ENCODE measurements at regions not wholly inside any gene's neighbourhood (a gene's known extent, or its start where the extent isn't known, plus 50 kb on each side); places are given as distances from the start of the nearest gene placed in this dataset.
"Not testable (repeated sequence)": the region's sequence is repeated elsewhere in the genome, so short reads cannot be mapped to it uniquely, and the experiment has no call there.

- Mint-ChIP-seq H3K36me3 (peaks cover 0 to 8% of the 10 kb centered on the region in 2 donors), H3K27me3 (peaks cover 32 to 42% (median 41%) of the 10 kb centered on the region in 3 donors), H3K9me3 (peaks cover 3 to 24% (median 10%) of the 10 kb centered on the region in 7 donors), H3K4me3 (no peak overlapping the region), H3K4me1 (no peaks in the 10 kb centered on the region), H3K27ac (no peak overlapping the region)
- no peak for DNase-seq
- ATAC-seq (ENCODE audit: low read depth in 2 of 2) = no peak
Observed at GRCh38 chr9:90489066-90489465, 153.6 kb downstream of the DIRAS2 start.

GRCh38 chr9:90499761-90500160, 142.9 kb downstream of the DIRAS2 start:
- no peak for ATAC-seq (ENCODE audit: low read depth in 2 of 2)
- Mint-ChIP-seq H3K4me1 (no peaks in the 10 kb centered on the region), H3K27ac (no peak overlapping the region)

DNA sequence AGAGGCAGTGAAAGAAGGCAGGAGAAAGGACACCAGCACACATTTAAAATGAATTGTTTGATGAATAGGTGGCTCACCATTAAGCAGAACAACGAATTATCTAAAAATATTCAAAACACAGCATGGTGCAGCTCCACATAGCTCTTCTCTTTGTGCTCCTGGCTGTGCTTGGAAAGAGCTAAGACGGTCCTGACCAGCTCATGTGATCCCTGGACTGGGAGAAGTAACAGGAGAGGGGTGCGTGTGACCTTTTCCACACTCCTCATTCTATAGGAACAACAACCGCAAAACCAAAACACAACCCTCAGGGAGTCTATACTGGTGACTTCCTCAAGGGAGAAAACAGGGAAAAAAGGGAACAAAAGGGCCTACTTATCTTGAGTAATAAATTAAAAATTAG, 140.5 kb downstream of the DIRAS2 start:
- Mint-ChIP-seq H3K27ac (peak overlapping the region in 1 of 6 donors; percentile 43), H3K9me3 (peaks cover 0 to 3% (median 0%) of the 10 kb centered on the region in 7 donors), H3K36me3 (no peaks in the 10 kb centered on the region), H3K4me1 (no peaks in the 10 kb centered on the region), H3K4me3 (no peak overlapping the region), H3K27me3 (peaks cover 15 to 20% (median 16%) of the 10 kb centered on the region in 3 donors)
- DNase-seq (no peak), ATAC-seq (ENCODE audit: low read depth in 2 of 2) (no peak)

More at GRCh38 chr9:90499761-90500160, 142.9 kb downstream of the DIRAS2 start:
- Mint-ChIP-seq H3K27me3 (peaks cover 15 to 30% (median 20%) of the 10 kb centered on the region in 3 donors), H3K9me3 (peaks cover 0 to 6% (median 3%) of the 10 kb centered on the region in 7 donors), H3K36me3 (no peaks in the 10 kb centered on the region), H3K4me3 (no peak overlapping the region)
- DNase-seq = no peak

DNA sequence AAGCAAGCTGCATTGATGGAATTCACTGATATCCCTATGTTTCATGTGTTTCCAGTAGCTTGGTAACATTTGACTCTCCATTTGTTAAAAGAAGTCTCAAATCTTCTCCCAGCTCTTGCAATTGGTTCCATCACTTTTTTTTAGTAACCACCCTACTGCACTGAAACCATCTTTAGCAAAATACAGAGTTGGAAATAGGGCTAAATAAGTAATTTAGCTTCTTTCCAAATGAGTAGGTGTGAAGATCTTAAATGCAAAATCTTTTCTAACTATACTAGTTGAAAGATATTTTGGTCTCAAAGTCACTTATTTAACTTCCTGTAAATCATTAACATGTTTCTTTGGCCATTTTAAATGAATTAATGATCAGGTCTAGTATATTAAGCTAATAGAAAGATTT, 138.1 kb downstream of the DIRAS2 start:
- DNase-seq (no peak), ATAC-seq (ENCODE audit: low read depth in 2 of 2) (no peak)
- H3K4me3 Mint-ChIP-seq = no peak overlapping the region
- H3K9me3 Mint-ChIP-seq = peaks cover 0 to 3% (median 0%) of the 10 kb centered on the region in 7 donors
- H3K27me3 Mint-ChIP-seq = peaks cover 10 to 17% (median 15%) of the 10 kb centered on the region in 3 donors
- peaks cover 1 to 7% (median 3%) of the 10 kb centered on the region in 3 donors for H3K4me1 Mint-ChIP-seq
- H3K27ac Mint-ChIP-seq = no peak overlapping the region
- no peaks in the 10 kb centered on the region for H3K36me3 Mint-ChIP-seq

DNA sequence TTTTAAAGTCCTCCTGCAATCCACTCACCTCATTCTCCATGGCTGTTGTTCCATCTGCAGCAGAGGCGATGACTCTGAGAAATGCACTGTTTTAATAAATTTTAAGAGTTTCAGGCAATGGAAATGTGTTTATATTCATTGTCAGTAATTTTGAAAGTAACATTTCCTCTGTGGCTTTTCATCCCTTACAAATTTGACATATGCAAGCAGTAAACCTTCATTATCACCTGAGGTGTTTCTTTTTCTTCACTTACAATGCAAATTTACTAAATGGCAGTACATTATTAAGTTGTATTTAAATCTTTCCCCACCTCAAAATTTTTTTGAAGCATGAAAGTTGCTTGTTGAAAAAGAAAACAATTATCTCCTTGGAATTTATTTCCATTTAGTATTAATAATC, 136.9 kb downstream of the DIRAS2 start:
- Mint-ChIP-seq H3K27ac (no peak overlapping the region), H3K9me3 (peaks cover 0 to 3% (median 0%) of the 10 kb centered on the region in 7 donors), H3K4me1 (peaks cover 4 to 10% (median 4%) of the 10 kb centered on the region in 3 donors), H3K4me3 (no peak overlapping the region), H3K36me3 (no peaks in the 10 kb centered on the region), H3K27me3 (peaks cover 10 to 16% (median 14%) of the 10 kb centered on the region in 3 donors)
- DNase-seq (no peak), ATAC-seq (ENCODE audit: low read depth in 2 of 2) (no peak)

DNA sequence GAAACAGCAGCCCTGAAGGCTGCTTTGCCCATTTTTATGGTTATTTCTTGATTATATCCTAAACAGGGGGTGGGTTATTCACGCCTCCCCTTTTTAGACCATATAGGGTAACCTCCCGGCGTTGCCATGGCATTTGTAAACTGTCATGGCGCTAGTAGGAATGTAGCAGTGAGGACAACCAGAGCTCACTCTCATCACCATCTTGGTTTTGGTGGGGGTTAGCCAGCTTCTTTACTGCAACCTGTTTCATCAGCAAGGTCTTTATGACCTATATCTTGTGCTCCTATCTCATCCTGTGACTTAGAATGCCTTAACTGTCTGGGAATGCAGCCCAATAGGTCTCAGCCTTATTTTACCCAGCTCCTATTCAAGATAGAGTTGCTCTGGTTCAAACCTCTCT, 136.2 kb downstream of the DIRAS2 start:
- not testable (repeated sequence) for ATAC-seq (ENCODE audit: low read depth in 2 of 2); H3K4me1 Mint-ChIP-seq; H3K27ac Mint-ChIP-seq; H3K9me3 Mint-ChIP-seq; H3K36me3 Mint-ChIP-seq; H3K4me3 Mint-ChIP-seq; DNase-seq
- H3K27me3 Mint-ChIP-seq = peaks cover 10 to 16% (median 10%) of the 10 kb centered on the region in 3 donors

- Mint-ChIP-seq H3K4me1 (peaks cover 4 to 10% (median 4%) of the 10 kb centered on the region in 3 donors), H3K4me3 (no peak overlapping the region), H3K27ac (no peak overlapping the region), H3K9me3 (peaks cover 0 to 3% (median 0%) of the 10 kb centered on the region in 7 donors), H3K27me3 (peaks cover 3 to 10% (median 8%) of the 10 kb centered on the region in 3 donors), H3K36me3 (no peaks in the 10 kb centered on the region)
- DNase-seq = no peak
- no peak for ATAC-seq (ENCODE audit: low read depth in 2 of 2)
Observed at GRCh38 chr9:90507621-90508020, 135.0 kb downstream of the DIRAS2 start.

- no peak for DNase-seq
- Mint-ChIP-seq H3K27ac (no peak overlapping the region), H3K36me3 (no peaks in the 10 kb centered on the region), H3K27me3 (peaks cover 0 to 19% (median 10%) of the 10 kb centered on the region in 3 donors), H3K4me1 (peaks cover 4 to 10% (median 4%) of the 10 kb centered on the region in 3 donors), H3K9me3 (no peaks in the 10 kb centered on the region), H3K4me3 (peak overlapping the region in 2 of 8 donors; percentile 0)
- ATAC-seq (ENCODE audit: low read depth in 2 of 2) = no peak
Observed at GRCh38 chr9:90508940-90509339, 133.7 kb downstream of the DIRAS2 start.

DNA sequence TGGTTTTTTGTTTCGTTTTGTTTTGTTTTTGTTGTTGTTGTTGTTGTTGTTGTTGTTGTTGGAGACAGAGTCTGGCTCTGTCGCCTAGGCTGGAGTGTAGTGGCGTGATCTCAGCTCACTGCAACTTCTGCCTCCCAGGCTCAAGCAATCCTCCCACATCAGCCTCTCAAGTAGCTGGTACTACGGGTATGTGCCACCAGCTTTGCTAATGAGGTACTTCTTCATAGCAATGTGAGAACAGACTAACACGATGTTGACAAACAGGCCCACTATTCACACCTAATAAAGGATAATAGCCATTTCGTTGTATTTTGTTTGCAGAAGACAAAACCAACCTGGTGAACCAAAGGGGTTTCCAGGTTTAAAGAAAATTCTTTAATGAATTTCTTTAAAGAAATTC, 130.9 kb downstream of the DIRAS2 start:
- no peak overlapping the region for H3K4me3 Mint-ChIP-seq
- ATAC-seq (ENCODE audit: low read depth in 2 of 2) (no peak), DNase-seq (no peak)
- no peaks in the 10 kb centered on the region for H3K9me3 Mint-ChIP-seq
- peak overlapping the region in 1 of 6 donors; percentile 3 for H3K27ac Mint-ChIP-seq
- H3K4me1 Mint-ChIP-seq = peaks cover 4 to 10% (median 4%) of the 10 kb centered on the region in 3 donors
- H3K36me3 Mint-ChIP-seq = no peaks in the 10 kb centered on the region
- peaks cover 0 to 24% (median 10%) of the 10 kb centered on the region in 3 donors for H3K27me3 Mint-ChIP-seq

- H3K4me3 Mint-ChIP-seq = no peak overlapping the region
- no peak for ATAC-seq (ENCODE audit: low read depth in 2 of 2)
- no peaks in the 10 kb centered on the region for H3K9me3 Mint-ChIP-seq
- no peaks in the 10 kb centered on the region for H3K4me1 Mint-ChIP-seq
- H3K27ac Mint-ChIP-seq = no peak overlapping the region
- DNase-seq = no peak
- H3K36me3 Mint-ChIP-seq = no peaks in the 10 kb centered on the region
- peaks cover 0 to 17% (median 0%) of the 10 kb centered on the region in 3 donors for H3K27me3 Mint-ChIP-seq
Observed at GRCh38 chr9:90514877-90515276, 127.7 kb downstream of the DIRAS2 start.

DNA sequence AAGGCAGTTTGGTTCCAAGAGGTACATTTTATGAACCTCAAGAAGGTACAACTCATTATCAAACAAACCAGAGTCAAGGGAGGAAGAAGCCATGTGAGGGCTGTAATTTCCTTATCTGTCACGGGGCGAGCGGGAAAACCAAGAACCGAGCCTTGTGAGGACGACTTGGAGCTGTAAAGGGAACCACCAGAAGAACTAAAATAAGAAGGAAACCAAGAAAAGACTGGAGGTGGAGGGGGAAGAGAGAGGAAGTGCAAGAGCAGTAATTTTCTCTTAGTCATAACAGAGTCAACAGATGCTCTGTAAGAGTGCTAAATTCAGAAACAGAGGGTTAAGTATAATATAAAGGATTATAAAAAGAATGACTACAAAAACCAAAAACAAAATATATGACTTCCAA, 127.1 kb downstream of the DIRAS2 start:
- H3K4me3 Mint-ChIP-seq = no peak overlapping the region
- no peak overlapping the region for H3K27ac Mint-ChIP-seq
- no peaks in the 10 kb centered on the region for H3K36me3 Mint-ChIP-seq
- ATAC-seq (ENCODE audit: low read depth in 2 of 2) (no peak), DNase-seq (no peak)
- H3K27me3 Mint-ChIP-seq = peaks cover 0 to 17% (median 0%) of the 10 kb centered on the region in 3 donors
- H3K4me1 Mint-ChIP-seq = no peaks in the 10 kb centered on the region
- H3K9me3 Mint-ChIP-seq = no peaks in the 10 kb centered on the region

DNA sequence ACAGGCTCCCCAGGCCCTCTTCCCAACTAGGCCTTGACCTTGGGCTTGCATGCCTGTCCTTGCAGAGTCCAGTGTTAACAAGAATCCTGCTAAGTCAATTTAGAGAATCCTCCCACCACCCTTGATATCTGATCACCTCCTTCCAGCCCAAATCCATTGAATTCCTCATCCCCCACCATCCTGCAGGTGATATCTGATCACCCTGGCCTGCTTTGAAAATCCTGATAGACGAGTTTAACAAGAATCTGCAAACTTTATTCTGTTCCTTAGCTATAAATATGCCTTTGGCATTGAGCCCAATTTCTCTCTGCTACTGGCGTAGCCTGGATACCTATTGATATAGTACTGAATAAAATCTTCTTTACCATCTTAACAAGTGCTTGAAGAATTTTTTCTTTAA, 125.5 kb downstream of the DIRAS2 start:
- DNase-seq (no peak), ATAC-seq (ENCODE audit: low read depth in 2 of 2) (no peak)
- Mint-ChIP-seq H3K27ac (no peak overlapping the region), H3K36me3 (no peaks in the 10 kb centered on the region), H3K9me3 (no peaks in the 10 kb centered on the region), H3K27me3 (peaks cover 0 to 24% (median 8%) of the 10 kb centered on the region in 3 donors), H3K4me1 (no peaks in the 10 kb centered on the region), H3K4me3 (no peak overlapping the region)

GRCh38 chr9:90521811-90522570, 120.6 kb downstream of the DIRAS2 start:
- no peaks in the 10 kb centered on the region for H3K4me1 Mint-ChIP-seq
- no peaks in the 10 kb centered on the region for H3K36me3 Mint-ChIP-seq
- H3K9me3 Mint-ChIP-seq = no peaks in the 10 kb centered on the region
- ATAC-seq (ENCODE audit: low read depth in 2 of 2) (no peak), DNase-seq (no peak)
- H3K27ac Mint-ChIP-seq = no peak overlapping the region
- no peak overlapping the region for H3K4me3 Mint-ChIP-seq
- peaks cover 11 to 37% (median 33%) of the 10 kb centered on the region in 3 donors for H3K27me3 Mint-ChIP-seq

- no peaks in the 10 kb centered on the region for H3K4me1 Mint-ChIP-seq
- peaks cover 25 to 45% (median 43%) of the 10 kb centered on the region in 3 donors for H3K27me3 Mint-ChIP-seq
- H3K27ac Mint-ChIP-seq = no peak overlapping the region
- H3K4me3 Mint-ChIP-seq = no peak overlapping the region
- no peak for ATAC-seq (ENCODE audit: low read depth in 2 of 2)
- H3K36me3 Mint-ChIP-seq = no peaks in the 10 kb centered on the region
- DNase-seq = no peak
- peaks cover 0 to 2% (median 0%) of the 10 kb centered on the region in 7 donors for H3K9me3 Mint-ChIP-seq
Observed at GRCh38 chr9:90523958-90524357, 118.7 kb downstream of the DIRAS2 start.
